ENCODE measurements at regions not wholly inside any gene's neighbourhood (a gene's known extent, or its start where the extent isn't known, plus 50 kb on each side); places are given as distances from the start of the nearest gene placed in this dataset.
"Not testable (repeated sequence)": the region's sequence is repeated elsewhere in the genome, so short reads cannot be mapped to it uniquely, and the experiment has no call there.

GRCh38 chr6:82554666-82555065 is 191.0 kb downstream of the TPBG start:
- Histone ChIP-seq H3K4me3 (no peak overlapping the region), H3K4me1 (no peaks in the 10 kb centered on the region), H3K27me3 (no peaks in the 10 kb centered on the region), H3K27ac (no peak overlapping the region), H3K9me3 (no peaks in the 10 kb centered on the region), H3K36me3 (no peaks in the 10 kb centered on the region)
- intact Hi-C loops (cut with DNase I): no loop called here
- no peak for TF ChIP-seq CTCF (IDR thresholded peaks at IDR 0.05)
- no peak for DNase-seq (ENCODE audit: low spot score in 2 of 2)

- DNase-seq (ENCODE audit: low spot score in 2 of 2): no peak
- no peaks in the 10 kb centered on the region for H3K4me1 ChIP-seq
- no peaks in the 10 kb centered on the region for H3K36me3 ChIP-seq
- intact Hi-C loops (cut with DNase I): no loop called here
- H3K9me3 ChIP-seq: no peaks in the 10 kb centered on the region
- no peaks in the 10 kb centered on the region for H3K27me3 ChIP-seq
- no peak overlapping the region for H3K4me3 ChIP-seq
- no peak overlapping the region for H3K27ac ChIP-seq
- TF ChIP-seq CTCF (IDR thresholded peaks at IDR 0.05): no peak
Measured at GRCh38 chr6:82555801-82556200, 192.2 kb downstream of the TPBG start.

GRCh38 chr6:82558531-82558930 is 194.9 kb downstream of the TPBG start:
- DNase-seq (ENCODE audit: low spot score in 2 of 2); H3K4me1 ChIP-seq; H3K27me3 ChIP-seq; H3K27ac ChIP-seq; intact Hi-C loops (cut with DNase I); H3K4me3 ChIP-seq; H3K36me3 ChIP-seq; H3K9me3 ChIP-seq: not testable (repeated sequence)

- Histone ChIP-seq H3K9me3 (no peaks in the 10 kb centered on the region), H3K4me3 (no peak overlapping the region), H3K4me1 (no peaks in the 10 kb centered on the region), H3K27me3 (no peaks in the 10 kb centered on the region), H3K36me3 (no peaks in the 10 kb centered on the region), H3K27ac (no peak overlapping the region)
- no peak for DNase-seq (ENCODE audit: low spot score in 2 of 2)
- no peak for TF ChIP-seq CTCF (IDR thresholded peaks at IDR 0.05)
- intact Hi-C loops (cut with DNase I): no loop called here
Measured at GRCh38 chr6:82567621-82568020, 204.0 kb downstream of the TPBG start.

- no peak for DNase-seq (ENCODE audit: low spot score in 2 of 2)
- no peak overlapping the region for H3K4me3 ChIP-seq
- H3K27me3 ChIP-seq: no peaks in the 10 kb centered on the region
- TF ChIP-seq CTCF (IDR thresholded peaks at IDR 0.05): no peak
- no peaks in the 10 kb centered on the region for H3K4me1 ChIP-seq
- H3K9me3 ChIP-seq: no peaks in the 10 kb centered on the region
- intact Hi-C loops (cut with DNase I): no loop called here
- H3K27ac ChIP-seq: no peak overlapping the region
- H3K36me3 ChIP-seq: no peaks in the 10 kb centered on the region
Measured at GRCh38 chr6:82568290-82568993, 204.8 kb downstream of the TPBG start.

- H3K4me3 ChIP-seq: no peak overlapping the region
- DNase-seq (ENCODE audit: low spot score in 2 of 2): no peak
- no peaks in the 10 kb centered on the region for H3K27me3 ChIP-seq
- no peaks in the 10 kb centered on the region for H3K9me3 ChIP-seq
- intact Hi-C loops (cut with DNase I): no loop called here
- no peak overlapping the region for H3K27ac ChIP-seq
- no peaks in the 10 kb centered on the region for H3K36me3 ChIP-seq
- TF ChIP-seq CTCF (IDR thresholded peaks at IDR 0.05): no peak
- H3K4me1 ChIP-seq: no peaks in the 10 kb centered on the region
Measured at GRCh38 chr6:82569022-82569421, 205.4 kb downstream of the TPBG start.

All from ascending aorta (tissue), 2 donors.